Liver (tissue), 8 donors: ENCODE measurements at regions not wholly inside any gene's neighbourhood (a gene's known extent, or its start where the extent isn't known, plus 50 kb on each side); places are given as distances from the start of the nearest gene placed in this dataset.

Experiments used
- DNase-seq: peaks from one replicate; pipeline ENCODE4 v3.0.0-alpha.2; 2017; ENCODE audit warnings: low spot score
- H3K27ac ChIP-seq, 2 donors: one replicate each; pipeline ENCODE4 v1.7.0; 2013; ENCODE audit warnings: inconsistent platforms in 2 of 2, low read length in 2 of 2, control low read depth in 1 of 2, low read depth in 1 of 2, mild to moderate bottlenecking in 1 of 2
- H3K27me3 ChIP-seq, 4 donors: one replicate each; pipeline versions ENCODE4 v1.6.1 to v1.7.0; 2013; ENCODE audit warnings: low read length in 3 of 4, inconsistent platforms in 1 of 4, mild to moderate bottlenecking in 1 of 4, moderate library complexity in 1 of 4; ENCODE audit not compliant: control insufficient read depth in 4 of 4, insufficient read depth in 4 of 4
- H3K36me3 ChIP-seq, 4 donors: one replicate each; pipeline versions ENCODE4 v1.6.1 to v1.7.0; 2013; ENCODE audit warnings: low read length in 3 of 4, mild to moderate bottlenecking in 3 of 4, low read depth in 1 of 4, moderate library complexity in 1 of 4; ENCODE audit not compliant: control insufficient read depth in 4 of 4, insufficient read depth in 3 of 4
- H3K4me1 ChIP-seq, 4 donors: one replicate each; pipeline versions ENCODE4 v1.6.1 to v1.7.0; 2013; ENCODE audit warnings: low read length in 3 of 4, mild to moderate bottlenecking in 3 of 4, moderate library complexity in 1 of 4; ENCODE audit not compliant: control insufficient read depth in 4 of 4, insufficient read depth in 4 of 4
- H3K4me3 ChIP-seq, 3 donors: one replicate each; pipeline versions ENCODE4 v1.6.1 to v1.7.0; 2013; ENCODE audit warnings: low read length in 3 of 3, control low read depth in 1 of 3, low read depth in 1 of 3, mild to moderate bottlenecking in 1 of 3
- H3K9ac ChIP-seq, 2 donors: one replicate each; pipeline ENCODE4 v1.7.0; 2013; ENCODE audit warnings: low read length in 2 of 2, mild to moderate bottlenecking in 2 of 2, moderate library complexity in 2 of 2, control low read depth in 1 of 2, low read depth in 1 of 2
- H3K9me3 ChIP-seq, 4 donors: one replicate each; pipeline versions ENCODE4 v1.6.1 to v1.7.0; 2013; ENCODE audit warnings: low read length in 3 of 4; ENCODE audit not compliant: control insufficient read depth in 4 of 4
- ATF3 ChIP-seq: IDR thresholded peaks from 2 replicates; pipeline ENCODE4 v1.6.1; 2016; ENCODE audit warnings: antibody characterized with exemption
- EGR1 ChIP-seq, 2 donors: IDR thresholded peaks; 2 replicates each; pipeline ENCODE4 v1.6.1; 2016 to 2018; ENCODE audit warnings: antibody characterized with exemption in 2 of 2, low read depth in 2 of 2
- FOXA1 ChIP-seq: IDR thresholded peaks from 2 replicates; pipeline ENCODE4 v1.6.1; 2016; ENCODE audit warnings: antibody characterized with exemption
- FOXA2 ChIP-seq: IDR thresholded peaks from 2 replicates; pipeline ENCODE4 v1.6.1; 2016; ENCODE audit warnings: antibody characterized with exemption
- GABPA ChIP-seq, 2 donors: IDR thresholded peaks in 1 of 2; conservative IDR thresholded peaks in 1 of 2; 2 replicates each; pipeline ENCODE4 v1.6.1; 2016; ENCODE audit warnings: antibody characterized with exemption in 2 of 2, mild to moderate bottlenecking in 1 of 2, moderate library complexity in 1 of 2
- HNF4A ChIP-seq, 2 donors: conservative IDR thresholded peaks; 2 replicates each; pipeline ENCODE4 v1.6.1; 2016; ENCODE audit warnings: antibody characterized with exemption in 2 of 2, mild to moderate bottlenecking in 2 of 2
- HNF4G ChIP-seq: IDR thresholded peaks from 2 replicates; pipeline ENCODE4 v1.6.1; 2016; ENCODE audit warnings: antibody characterized with exemption
- JUND ChIP-seq, 2 donors: IDR thresholded peaks; 2 replicates each; pipeline ENCODE4 v1.6.1; 2016; ENCODE audit warnings: antibody characterized with exemption in 2 of 2
- MAX ChIP-seq: IDR thresholded peaks from 2 replicates; pipeline ENCODE4 v1.6.1; 2016; ENCODE audit warnings: antibody characterized with exemption
- NR2F2 ChIP-seq: IDR thresholded peaks from 2 replicates; pipeline ENCODE4 v1.6.1; 2016; ENCODE audit warnings: antibody characterized with exemption
- RAD21 ChIP-seq, 2 donors: IDR thresholded peaks; 2 replicates each; pipeline ENCODE4 v1.6.1; 2016; ENCODE audit warnings: antibody characterized with exemption in 2 of 2, mild to moderate bottlenecking in 2 of 2
- REST ChIP-seq: IDR thresholded peaks from 2 replicates; pipeline ENCODE4 v1.6.1; 2016; ENCODE audit warnings: antibody characterized with exemption, mild to moderate bottlenecking
- RXRA ChIP-seq, 2 donors: IDR thresholded peaks; 2 replicates each; pipeline ENCODE4 v1.6.1; 2017 to 2018; ENCODE audit warnings: antibody characterized with exemption in 2 of 2, mild to moderate bottlenecking in 1 of 2
- SP1 ChIP-seq: IDR thresholded peaks from 2 replicates; pipeline ENCODE4 v1.6.1; 2018; ENCODE audit warnings: antibody characterized with exemption, mild to moderate bottlenecking
- TAF1 ChIP-seq: conservative IDR thresholded peaks from 2 replicates; pipeline ENCODE4 v1.6.1; 2016; ENCODE audit warnings: antibody characterized with exemption, mild to moderate bottlenecking
- YY1 ChIP-seq: IDR thresholded peaks from 2 replicates; pipeline ENCODE4 v1.6.1; 2016; ENCODE audit warnings: antibody characterized with exemption, mild to moderate bottlenecking
- WGBS: extraction: QIAGEN DNeasy Blood & Tissue Kit; methylation state at CpG from one replicate; pipeline ENCODE4 v1.1.7; 2013; 5-methylcytosine and 5-hydroxymethylcytosine counted together
- TF ChIP-seq, protein P1 (sequence below): IDR thresholded peaks from 2 replicates; pipeline ENCODE4 v1.6.1; 2016; ENCODE audit warnings: antibody characterized with exemption
- TF ChIP-seq, protein P2 (sequence below): fragments of 150-350 bp; IDR thresholded peaks from 2 replicates; pipeline ENCODE4 v1.5.1; 2017; ENCODE audit warnings: improper control_type of control experiment, low read depth, low read length; ENCODE audit not compliant: missing input control
- donor health status: healthy.
- donor health status: healthy.
- donor health status: healthy.
- donor health status: healthy.
- donor health status: healthy.

- no peaks in the 10 kb centered on the region for H3K36me3 ChIP-seq
- DNase-seq: no peak
Observed at GRCh38 chr4:64489628-64490027, 80.4 kb upstream of the TECRL start.

More at GRCh38 chr4:64489628-64490027, 80.4 kb upstream of the TECRL start:
- Histone ChIP-seq H3K27ac (no peak overlapping the region), H3K4me3 (no peak overlapping the region), H3K4me1 (no peaks in the 10 kb centered on the region), H3K9ac (no peak overlapping the region), H3K9me3 (no peaks in the 10 kb centered on the region), H3K27me3 (peaks cover 0 to 2% (median 0%) of the 10 kb centered on the region in 4 donors)
- no peak for TF ChIP-seq REST
- TF ChIP-seq, protein P1, sequence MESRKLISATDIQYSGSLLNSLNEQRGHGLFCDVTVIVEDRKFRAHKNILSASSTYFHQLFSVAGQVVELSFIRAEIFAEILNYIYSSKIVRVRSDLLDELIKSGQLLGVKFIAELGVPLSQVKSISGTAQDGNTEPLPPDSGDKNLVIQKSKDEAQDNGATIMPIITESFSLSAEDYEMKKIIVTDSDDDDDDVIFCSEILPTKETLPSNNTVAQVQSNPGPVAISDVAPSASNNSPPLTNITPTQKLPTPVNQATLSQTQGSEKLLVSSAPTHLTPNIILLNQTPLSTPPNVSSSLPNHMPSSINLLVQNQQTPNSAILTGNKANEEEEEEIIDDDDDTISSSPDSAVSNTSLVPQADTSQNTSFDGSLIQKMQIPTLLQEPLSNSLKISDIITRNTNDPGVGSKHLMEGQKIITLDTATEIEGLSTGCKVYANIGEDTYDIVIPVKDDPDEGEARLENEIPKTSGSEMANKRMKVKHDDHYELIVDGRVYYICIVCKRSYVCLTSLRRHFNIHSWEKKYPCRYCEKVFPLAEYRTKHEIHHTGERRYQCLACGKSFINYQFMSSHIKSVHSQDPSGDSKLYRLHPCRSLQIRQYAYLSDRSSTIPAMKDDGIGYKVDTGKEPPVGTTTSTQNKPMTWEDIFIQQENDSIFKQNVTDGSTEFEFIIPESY: no peak
- TF ChIP-seq GABPA (IDR thresholded peaks at IDR 0.05 in 1 of 2, conservative IDR thresholded peaks at IDR 0.05 in 1 of 2): no peak
- no peak for TF ChIP-seq RXRA (IDR thresholded peaks at IDR 0.05)
- no peak for TF ChIP-seq JUND (IDR thresholded peaks at IDR 0.05)
- no peak for TF ChIP-seq ATF3
- no peak for TF ChIP-seq YY1
- no peak for TF ChIP-seq FOXA1
- TF ChIP-seq RAD21 (IDR thresholded peaks at IDR 0.05): no peak
- no peak for TF ChIP-seq EGR1 (IDR thresholded peaks at IDR 0.05; ENCODE audit: low read depth in 2 of 2)
- TF ChIP-seq HNF4A (conservative IDR thresholded peaks at IDR 0.05): no peak
- TF ChIP-seq HNF4G: no peak
- no peak for TF ChIP-seq FOXA2
- no peak for TF ChIP-seq TAF1
- TF ChIP-seq SP1: no peak
- TF ChIP-seq, protein P2, sequence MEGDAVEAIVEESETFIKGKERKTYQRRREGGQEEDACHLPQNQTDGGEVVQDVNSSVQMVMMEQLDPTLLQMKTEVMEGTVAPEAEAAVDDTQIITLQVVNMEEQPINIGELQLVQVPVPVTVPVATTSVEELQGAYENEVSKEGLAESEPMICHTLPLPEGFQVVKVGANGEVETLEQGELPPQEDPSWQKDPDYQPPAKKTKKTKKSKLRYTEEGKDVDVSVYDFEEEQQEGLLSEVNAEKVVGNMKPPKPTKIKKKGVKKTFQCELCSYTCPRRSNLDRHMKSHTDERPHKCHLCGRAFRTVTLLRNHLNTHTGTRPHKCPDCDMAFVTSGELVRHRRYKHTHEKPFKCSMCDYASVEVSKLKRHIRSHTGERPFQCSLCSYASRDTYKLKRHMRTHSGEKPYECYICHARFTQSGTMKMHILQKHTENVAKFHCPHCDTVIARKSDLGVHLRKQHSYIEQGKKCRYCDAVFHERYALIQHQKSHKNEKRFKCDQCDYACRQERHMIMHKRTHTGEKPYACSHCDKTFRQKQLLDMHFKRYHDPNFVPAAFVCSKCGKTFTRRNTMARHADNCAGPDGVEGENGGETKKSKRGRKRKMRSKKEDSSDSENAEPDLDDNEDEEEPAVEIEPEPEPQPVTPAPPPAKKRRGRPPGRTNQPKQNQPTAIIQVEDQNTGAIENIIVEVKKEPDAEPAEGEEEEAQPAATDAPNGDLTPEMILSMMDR: no peak
- no peak for TF ChIP-seq NR2F2
- no peak for TF ChIP-seq MAX
- WGBS: 30% methylated on average over 2 of the region's 2 CpGs
